ENCODE measurements at regions not wholly inside any gene's neighbourhood (a gene's known extent, or its start where the extent isn't known, plus 50 kb on each side); places are given as distances from the start of the nearest gene placed in this dataset.
A peak's percentile ranks its signal among the peaks of the same experiment; 100 is the strongest.

GRCh38 chr9:23467276-23467675 lies 358.8 kb downstream of the ELAVL2 start:
- peaks cover 0 to 5% (median 2%) of the 10 kb centered on the region in 4 donors for H3K9me3 ChIP-seq
- H3K36me3 ChIP-seq, result no peaks in the 10 kb centered on the region
- no peak overlapping the region for H3K27ac ChIP-seq
- no peaks in the 10 kb centered on the region for H3K4me1 ChIP-seq
- TF ChIP-seq CTCF (IDR thresholded peaks at IDR 0.05) (no peak), POLR2AphosphoS5 (IDR thresholded peaks at IDR 0.05) (no peak), EP300 (IDR thresholded peaks at IDR 0.05) (no peak), POLR2A (IDR thresholded peaks at IDR 0.05) (no peak)
- no peak overlapping the region for H3K4me3 ChIP-seq
- DNase-seq, result no peak
- no peaks in the 10 kb centered on the region for H3K27me3 ChIP-seq
- WGBS, 5 donors, result 86 to 90% (median 87%) methylated on average over 4 of the region's 4 CpGs
- intact Hi-C loops (cut with DNase I; ENCODE audit: low total_unique reads), result no loop called here

- no peak overlapping the region for H3K4me3 ChIP-seq
- no peak for TF ChIP-seq POLR2AphosphoS5 (IDR thresholded peaks at IDR 0.05)
- no peak for TF ChIP-seq EP300 (IDR thresholded peaks at IDR 0.05)
- TF ChIP-seq CTCF (IDR thresholded peaks at IDR 0.05), result no peak
- no peak for TF ChIP-seq POLR2A (IDR thresholded peaks at IDR 0.05)
- H3K4me1 ChIP-seq, result no peaks in the 10 kb centered on the region
- H3K36me3 ChIP-seq, result no peaks in the 10 kb centered on the region
- H3K9me3 ChIP-seq, result no peaks in the 10 kb centered on the region
- 82 to 87% (median 86%) methylated on average over 2 of the region's 2 CpGs for WGBS, 5 donors
- H3K27ac ChIP-seq, result no peak overlapping the region
- no peak for DNase-seq
- no peaks in the 10 kb centered on the region for H3K27me3 ChIP-seq
- intact Hi-C loops (cut with DNase I; ENCODE audit: low total_unique reads), result no loop called here
These were observed 348.1 kb downstream of the ELAVL2 start for GRCh38 chr9:23477908-23478307.

GRCh38 chr9:23483566-23483965 lies 342.5 kb downstream of the ELAVL2 start:
- 37 to 77% (median 51%) methylated on average over 1 of the region's 1 CpG for WGBS, 5 donors
- no peaks in the 10 kb centered on the region for H3K36me3 ChIP-seq
- no peak overlapping the region for H3K4me3 ChIP-seq
- intact Hi-C loops (cut with DNase I; ENCODE audit: low total_unique reads), result no loop called here
- no peaks in the 10 kb centered on the region for H3K4me1 ChIP-seq
- H3K9me3 ChIP-seq, result no peaks in the 10 kb centered on the region
- TF ChIP-seq CTCF (IDR thresholded peaks at IDR 0.05) (no peak), POLR2A (IDR thresholded peaks at IDR 0.05) (no peak), EP300 (IDR thresholded peaks at IDR 0.05) (no peak), POLR2AphosphoS5 (IDR thresholded peaks at IDR 0.05) (no peak)
- no peak overlapping the region for H3K27ac ChIP-seq
- no peak for DNase-seq
- H3K27me3 ChIP-seq, result no peaks in the 10 kb centered on the region

GRCh38 chr9:23492126-23493002 lies 333.7 kb downstream of the ELAVL2 start:
- no peak overlapping the region for H3K27ac ChIP-seq
- intact Hi-C loops (cut with DNase I; ENCODE audit: low total_unique reads), result no loop called here
- H3K36me3 ChIP-seq, result no peaks in the 10 kb centered on the region
- H3K9me3 ChIP-seq, result no peaks in the 10 kb centered on the region
- no peak for TF ChIP-seq POLR2AphosphoS5 (IDR thresholded peaks at IDR 0.05)
- TF ChIP-seq CTCF (IDR thresholded peaks at IDR 0.05), result peak in 2 of 7 experiments; percentile 9 to 18
- WGBS, 5 donors, result 47 to 53% (median 49%) methylated on average over 5 of the region's 5 CpGs
- no peaks in the 10 kb centered on the region for H3K27me3 ChIP-seq
- no peak overlapping the region for H3K4me3 ChIP-seq
- DNase-seq, result peak in 1 of 2 donors; percentile 73
- H3K4me1 ChIP-seq, result no peaks in the 10 kb centered on the region
